H7 (cell line): ENCODE measurements at regions not wholly inside any gene's neighbourhood (a gene's known extent, or its start where the extent isn't known, plus 50 kb on each side); places are given as distances from the start of the nearest gene placed in this dataset.

Experiments
- DNase-seq: peaks from one replicate; pipeline ENCODE4 v3.0.0; 2012
- H3K27me3 ChIP-seq: 2 replicates; pipeline ENCODE4 v1.6.0; 2011; ENCODE audit warnings: mild to moderate bottlenecking, low read length; ENCODE audit not compliant: control insufficient read depth, insufficient read depth
- H3K36me3 ChIP-seq: replicated peaks from 2 replicates; pipeline ENCODE4 v1.5.1; 2011; ENCODE audit warnings: low read length; ENCODE audit not compliant: control insufficient read depth, insufficient read depth
- H3K4me3 ChIP-seq: 2 replicates; pipeline ENCODE4 v1.5.1; 2011; ENCODE audit warnings: low read depth, mild to moderate bottlenecking, control low read depth, low read length, moderate library complexity; ENCODE audit not compliant: insufficient read depth

- H3K36me3 ChIP-seq: no peaks in the 10 kb centered on the region
- H3K4me3 ChIP-seq: no peak overlapping the region
- no peaks in the 10 kb centered on the region for H3K27me3 ChIP-seq
- no peak for DNase-seq
Observed at GRCh38 chr3:118059096-118059495, 975.5 kb downstream of the IGSF11 start.

DNA sequence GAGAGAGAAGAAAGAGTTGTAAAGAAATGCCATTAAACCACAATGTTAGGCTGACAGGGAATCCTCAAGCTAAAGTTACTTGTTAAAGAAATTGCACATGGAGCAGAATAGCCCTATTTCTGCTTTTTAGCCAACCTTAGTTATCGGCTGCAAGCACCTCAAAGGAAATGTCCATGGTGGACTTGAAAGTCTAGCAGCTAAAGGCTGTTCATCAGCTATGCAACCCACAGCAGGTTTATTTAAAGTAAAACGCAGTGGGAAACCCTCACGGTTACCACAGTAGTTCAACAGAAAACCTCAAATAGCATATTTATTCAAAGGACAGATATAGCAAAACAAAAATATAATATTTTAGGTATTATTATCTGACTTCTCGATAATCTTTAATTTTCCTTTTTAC, 967.2 kb downstream of the IGSF11 start:
- Histone ChIP-seq H3K36me3 (no peaks in the 10 kb centered on the region), H3K4me3 (no peak overlapping the region), H3K27me3 (no peaks in the 10 kb centered on the region)
- DNase-seq: no peak

GRCh38 chr3:118075873-118076272, 958.8 kb downstream of the IGSF11 start:
- H3K4me3 ChIP-seq: no peak overlapping the region
- H3K36me3 ChIP-seq: no peaks in the 10 kb centered on the region
- no peaks in the 10 kb centered on the region for H3K27me3 ChIP-seq
- DNase-seq: no peak

DNA sequence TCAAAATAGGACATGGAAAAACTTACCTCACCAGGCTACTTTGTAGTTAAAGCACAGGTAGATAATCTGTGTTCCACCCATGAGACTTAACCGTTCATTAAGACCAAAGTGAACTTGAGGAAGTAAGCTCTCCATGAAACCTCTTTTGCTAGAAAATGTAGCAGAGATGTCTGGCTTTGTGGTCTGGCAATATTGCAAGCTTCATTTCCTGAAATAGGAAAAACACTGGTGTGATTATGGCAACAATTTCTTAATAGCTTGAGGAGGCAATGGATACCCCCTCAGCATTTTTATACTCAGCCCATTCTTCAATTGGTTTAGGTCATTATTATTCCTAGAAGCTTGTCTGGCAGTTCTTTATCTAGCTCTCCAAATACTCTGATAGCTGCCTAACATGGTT, 957.3 kb downstream of the IGSF11 start:
- Histone ChIP-seq H3K36me3 (no peaks in the 10 kb centered on the region), H3K4me3 (no peak overlapping the region), H3K27me3 (no peaks in the 10 kb centered on the region)
- DNase-seq: no peak

DNA sequence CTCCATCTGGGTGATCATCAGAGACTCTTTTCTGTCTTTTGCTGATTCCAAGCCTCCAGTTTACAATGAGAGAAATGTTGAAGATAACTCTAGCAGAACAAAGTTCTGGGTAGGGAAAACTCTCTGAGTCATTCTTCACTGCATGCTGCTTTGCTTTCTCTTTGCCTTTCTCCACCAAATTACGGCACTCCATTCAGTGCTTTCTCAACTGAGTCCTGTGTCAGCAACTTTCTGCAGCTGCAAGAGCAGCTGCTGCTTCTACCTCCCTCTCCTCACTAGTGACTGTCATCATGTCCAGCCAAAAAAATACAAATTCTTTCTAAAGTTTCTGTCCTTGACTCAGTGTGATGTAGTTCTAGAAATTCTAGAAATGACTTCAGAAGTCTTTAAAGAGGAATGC, 953.8 kb downstream of the IGSF11 start:
- Histone ChIP-seq H3K4me3 (no peak overlapping the region), H3K27me3 (no peaks in the 10 kb centered on the region), H3K36me3 (no peaks in the 10 kb centered on the region)
- no peak for DNase-seq

DNA sequence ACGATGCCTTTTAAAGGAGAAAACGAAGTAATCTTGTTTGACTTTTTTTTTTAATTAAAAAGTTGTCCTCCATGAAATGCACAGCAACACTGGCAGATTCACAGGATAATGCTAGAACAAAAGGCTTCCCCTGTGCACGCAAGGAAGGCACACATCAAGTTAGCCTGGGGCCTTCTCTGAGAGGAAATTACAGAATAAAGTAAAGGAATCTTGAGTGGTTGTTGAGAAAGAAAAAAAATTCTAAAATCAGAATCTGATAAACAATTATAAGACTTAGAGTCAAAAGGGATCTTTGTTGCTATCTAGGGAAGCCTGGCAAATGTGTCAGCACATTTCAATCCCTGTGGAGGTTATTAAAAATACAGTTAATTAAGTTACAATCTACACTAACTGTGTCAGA, 946.0 kb downstream of the IGSF11 start:
- Histone ChIP-seq H3K4me3 (no peak overlapping the region), H3K36me3 (no peaks in the 10 kb centered on the region), H3K27me3 (no peaks in the 10 kb centered on the region)
- no peak for DNase-seq

- H3K4me3 ChIP-seq: no peak overlapping the region
- H3K27me3 ChIP-seq: no peaks in the 10 kb centered on the region
- DNase-seq: no peak
- H3K36me3 ChIP-seq: no peaks in the 10 kb centered on the region
Observed at GRCh38 chr3:118089563-118089962, 945.1 kb downstream of the IGSF11 start.

- Histone ChIP-seq H3K27me3 (no peaks in the 10 kb centered on the region), H3K4me3 (no peak overlapping the region), H3K36me3 (no peaks in the 10 kb centered on the region)
- DNase-seq: no peak
Observed at GRCh38 chr3:118097226-118097625, 937.4 kb downstream of the IGSF11 start.

GRCh38 chr3:118097660-118098059, 937.0 kb downstream of the IGSF11 start:
- H3K36me3 ChIP-seq: no peaks in the 10 kb centered on the region
- H3K27me3 ChIP-seq: no peaks in the 10 kb centered on the region
- no peak for DNase-seq
- H3K4me3 ChIP-seq: no peak overlapping the region

GRCh38 chr3:118098827-118099226, 935.8 kb downstream of the IGSF11 start:
- Histone ChIP-seq H3K27me3 (no peaks in the 10 kb centered on the region), H3K4me3 (no peak overlapping the region), H3K36me3 (no peaks in the 10 kb centered on the region)
- DNase-seq: no peak

DNA sequence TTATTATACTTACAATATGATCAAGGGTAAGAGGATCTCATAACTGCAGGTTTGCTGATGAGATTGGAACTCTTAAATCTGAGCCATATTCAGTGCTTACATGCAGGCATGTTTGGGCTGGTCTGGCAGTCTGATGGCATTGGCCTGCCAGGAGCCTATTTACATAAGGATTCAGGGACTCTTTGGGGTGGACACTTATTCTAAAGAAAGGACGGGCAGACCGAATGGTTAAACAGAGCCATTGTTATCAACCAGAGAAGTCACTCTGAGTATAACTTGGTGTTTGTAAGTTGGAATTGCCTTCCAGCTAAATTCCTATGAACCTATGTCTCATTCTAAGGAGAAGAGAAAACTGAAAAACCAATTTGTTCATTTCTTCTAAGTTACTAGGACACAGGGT, 932.8 kb downstream of the IGSF11 start:
- DNase-seq: no peak
- Histone ChIP-seq H3K27me3 (no peaks in the 10 kb centered on the region), H3K36me3 (no peaks in the 10 kb centered on the region), H3K4me3 (no peak overlapping the region)

GRCh38 chr3:118102737-118103136, 931.9 kb downstream of the IGSF11 start:
- Histone ChIP-seq H3K36me3 (no peaks in the 10 kb centered on the region), H3K27me3 (no peaks in the 10 kb centered on the region), H3K4me3 (no peak overlapping the region)
- no peak for DNase-seq

- no peaks in the 10 kb centered on the region for H3K27me3 ChIP-seq
- H3K4me3 ChIP-seq: no peak overlapping the region
- H3K36me3 ChIP-seq: no peaks in the 10 kb centered on the region
- DNase-seq: no peak
Observed at GRCh38 chr3:118108201-118108600, 926.4 kb downstream of the IGSF11 start.

DNA sequence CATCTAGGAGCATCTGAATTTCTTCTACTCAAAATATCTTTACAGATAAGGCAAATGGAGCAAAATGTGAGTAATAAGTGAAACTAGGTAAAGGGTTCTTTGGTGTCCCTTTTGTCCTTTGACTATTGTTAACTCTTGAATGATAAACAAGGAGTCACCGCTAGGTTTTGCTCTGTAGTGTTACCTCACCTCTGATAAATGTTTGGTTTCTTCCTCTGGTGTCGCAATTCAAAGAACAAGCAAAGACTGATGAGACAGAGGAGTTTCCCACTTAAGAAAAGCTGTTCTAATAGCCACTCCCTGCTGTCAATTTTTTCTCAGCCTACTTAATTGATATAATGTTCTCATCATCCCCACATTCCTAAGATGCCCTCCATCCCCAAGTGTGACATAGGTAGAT, 925.9 kb downstream of the IGSF11 start:
- no peaks in the 10 kb centered on the region for H3K36me3 ChIP-seq
- no peak for DNase-seq
- H3K4me3 ChIP-seq: no peak overlapping the region
- H3K27me3 ChIP-seq: no peaks in the 10 kb centered on the region

GRCh38 chr3:118110211-118110610, 924.4 kb downstream of the IGSF11 start:
- Histone ChIP-seq H3K4me3 (no peak overlapping the region), H3K36me3 (no peaks in the 10 kb centered on the region), H3K27me3 (no peaks in the 10 kb centered on the region)
- DNase-seq: no peak

DNA sequence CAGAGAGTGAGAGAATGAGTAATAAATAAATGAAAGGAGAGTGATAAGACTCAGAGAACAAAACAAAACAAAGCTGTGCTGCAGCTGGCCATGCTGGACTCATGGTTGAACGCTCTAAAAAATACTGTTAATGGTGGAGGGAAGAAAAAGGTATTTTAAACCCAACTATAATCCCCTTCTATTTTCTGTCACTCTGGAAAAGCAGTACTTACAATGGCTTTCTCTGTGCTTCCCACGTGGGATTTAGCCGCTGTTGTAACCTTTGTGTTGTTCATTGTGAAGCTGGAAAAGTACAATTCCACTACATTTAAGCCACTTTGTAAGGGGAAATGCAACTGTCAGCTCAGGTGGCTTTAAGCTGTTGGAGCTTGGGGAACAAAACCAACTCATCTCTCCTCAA, 917.7 kb downstream of the IGSF11 start:
- Histone ChIP-seq H3K36me3 (no peaks in the 10 kb centered on the region), H3K27me3 (no peaks in the 10 kb centered on the region), H3K4me3 (no peak overlapping the region)
- no peak for DNase-seq
